NCI-H345 treated with DMSO at 0.1 percent for 48 hours (cell line): ENCODE measurements at regions not wholly inside any gene's neighbourhood (a gene's known extent, or its start where the extent isn't known, plus 50 kb on each side); places are given as distances from the start of the nearest gene placed in this dataset.

ENCODE experiments used
- DNase-seq: peaks from one replicate; lab custom pipeline; 2025; ENCODE audit not compliant: unreplicated experiment; lab: John Stamatoyannopoulos, UW

DNA sequence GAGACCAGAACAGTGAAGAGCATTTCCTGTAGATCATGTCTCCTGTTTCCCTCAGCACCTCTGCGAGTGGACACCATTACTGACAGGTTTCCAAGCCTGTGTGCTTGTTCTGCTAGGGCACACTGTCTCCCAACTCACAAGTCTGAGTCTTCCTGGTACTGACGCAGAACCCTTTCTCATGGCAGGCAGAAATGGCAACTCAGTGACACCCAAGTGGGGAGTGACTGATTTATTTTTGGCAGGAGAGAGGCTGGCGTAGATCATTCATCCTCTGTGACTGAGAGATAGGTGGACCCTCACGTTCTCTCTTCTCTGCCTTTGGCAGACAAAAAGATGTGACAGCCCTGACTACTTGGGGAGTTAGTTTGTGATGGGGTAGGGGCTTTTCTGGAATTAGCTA lies 183.4 kb downstream of the RFC3 start:
- DNase-seq: no peak

DNA sequence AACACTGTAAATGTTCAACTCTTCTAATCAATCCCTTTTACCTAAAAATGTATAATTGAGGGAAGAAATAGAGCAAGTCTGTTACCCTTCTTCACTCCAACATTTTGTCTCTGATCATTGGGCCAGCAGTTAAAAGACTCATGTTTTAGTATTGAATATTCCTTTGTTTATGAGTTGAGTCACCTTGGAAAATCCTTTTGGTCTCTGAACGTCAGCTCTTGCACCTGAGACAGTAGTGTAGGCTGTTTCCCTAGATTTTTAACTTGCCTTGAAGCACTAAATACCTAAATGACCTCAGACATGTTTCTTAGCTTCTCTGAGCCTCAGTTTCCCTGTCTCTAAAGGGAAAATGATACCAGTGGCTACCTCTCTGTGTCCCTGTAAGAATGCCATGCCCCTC lies 184.2 kb downstream of the RFC3 start:
- DNase-seq: no peak

DNA sequence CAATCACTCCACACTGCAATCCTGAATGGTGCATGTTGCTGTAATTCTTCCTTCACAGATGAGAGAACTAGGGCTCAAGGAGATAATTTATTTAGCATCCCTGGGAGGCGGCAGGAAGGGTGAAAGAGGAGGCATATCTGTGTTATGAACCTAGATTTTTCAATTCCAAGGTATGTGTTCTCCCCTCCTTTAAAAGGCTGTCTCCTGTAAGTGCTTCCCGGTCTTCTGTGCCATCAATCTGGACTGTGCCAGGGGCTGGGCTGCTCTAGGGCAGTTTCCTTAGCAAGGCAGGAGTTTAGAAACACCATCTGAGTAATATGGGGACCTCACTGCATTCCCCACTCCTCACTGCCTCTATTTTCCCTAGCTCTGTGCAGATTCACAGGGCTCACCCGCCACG lies 185.0 kb downstream of the RFC3 start:
- DNase-seq: no peak

DNA sequence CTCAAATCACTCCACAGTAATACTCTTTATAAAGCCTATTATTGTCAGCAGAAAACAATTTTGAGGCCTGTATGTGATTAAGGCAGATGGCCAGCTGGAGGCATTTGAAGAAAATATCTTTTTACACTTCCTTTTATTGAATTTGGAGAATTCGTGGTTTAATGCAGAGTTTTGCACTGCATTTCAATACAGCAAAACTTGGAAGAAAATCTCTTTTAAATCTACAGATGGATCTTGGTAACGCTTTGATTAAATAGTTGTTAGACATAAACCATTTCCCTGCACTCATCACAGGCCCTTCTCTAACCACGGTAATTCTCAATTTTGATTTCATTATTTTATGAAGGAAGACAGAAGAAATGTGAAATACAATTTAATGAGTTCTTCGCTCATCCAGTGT lies 185.7 kb downstream of the RFC3 start:
- no peak for DNase-seq

DNA sequence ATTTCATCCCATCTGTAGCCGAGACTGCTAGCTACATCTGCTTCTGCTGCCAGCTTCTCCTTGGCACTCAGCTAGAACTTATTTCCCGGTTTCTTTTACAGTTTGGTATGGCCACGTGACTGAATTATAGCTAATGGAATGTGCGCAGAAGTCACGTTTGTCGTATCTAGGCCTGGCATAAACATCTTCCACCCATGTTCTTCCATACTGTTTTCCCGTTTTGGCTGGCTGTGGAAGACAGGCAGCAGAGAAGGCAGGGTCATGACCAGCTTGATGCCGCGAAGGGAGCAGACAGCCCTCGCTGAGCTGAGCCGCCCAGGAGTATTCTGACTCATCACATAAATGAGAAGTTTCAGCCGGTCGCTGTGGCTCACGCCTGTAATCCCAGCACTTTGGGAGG lies 186.7 kb downstream of the RFC3 start:
- no peak for DNase-seq

DNA sequence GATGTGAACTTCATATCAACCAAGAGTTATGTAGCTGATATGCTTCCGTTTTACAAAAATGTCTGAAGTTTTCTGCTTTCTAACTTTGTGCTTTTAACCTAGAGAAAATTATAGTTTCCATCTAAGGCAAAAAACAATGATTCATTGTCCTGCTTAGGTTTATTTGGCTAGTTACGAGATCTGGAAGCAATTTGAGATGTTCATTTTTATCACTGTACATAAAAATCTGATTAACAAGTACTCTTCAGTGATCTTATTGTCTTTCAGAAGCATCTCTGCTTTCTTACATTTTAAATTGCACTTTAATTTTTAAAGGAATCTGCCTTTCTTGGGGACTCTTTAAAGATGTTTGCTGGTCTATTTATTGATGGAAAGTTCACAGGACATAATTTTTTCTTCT lies 188.1 kb downstream of the RFC3 start:
- no peak for DNase-seq

DNA sequence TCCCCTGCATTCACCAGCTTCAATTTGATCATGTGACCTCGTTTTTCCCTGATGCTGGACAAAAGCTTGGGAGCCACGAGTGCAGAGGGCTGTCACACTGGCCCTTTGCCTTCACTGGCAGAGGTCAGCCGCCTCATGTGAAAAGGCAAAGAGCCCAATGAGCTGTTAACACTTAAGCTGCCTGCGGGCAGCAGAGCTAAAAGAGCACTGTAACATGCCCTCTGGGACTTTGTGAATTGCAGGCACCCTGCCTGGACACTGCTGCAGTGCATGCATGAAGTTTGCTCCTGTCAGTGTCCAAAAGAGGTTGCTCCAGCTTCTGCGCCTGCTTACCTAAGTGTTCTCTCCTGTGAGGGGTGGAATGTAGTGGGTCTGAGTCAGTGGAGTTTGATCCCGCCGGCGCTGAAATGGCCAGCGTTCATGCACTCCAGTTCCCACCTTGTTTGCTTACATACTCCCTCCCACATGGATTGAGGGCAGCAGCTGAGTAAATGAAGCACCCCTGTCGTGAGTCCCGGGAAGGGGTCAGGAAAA lies 193.7 kb downstream of the RFC3 start:
- DNase-seq: peak; percentile 23

DNA sequence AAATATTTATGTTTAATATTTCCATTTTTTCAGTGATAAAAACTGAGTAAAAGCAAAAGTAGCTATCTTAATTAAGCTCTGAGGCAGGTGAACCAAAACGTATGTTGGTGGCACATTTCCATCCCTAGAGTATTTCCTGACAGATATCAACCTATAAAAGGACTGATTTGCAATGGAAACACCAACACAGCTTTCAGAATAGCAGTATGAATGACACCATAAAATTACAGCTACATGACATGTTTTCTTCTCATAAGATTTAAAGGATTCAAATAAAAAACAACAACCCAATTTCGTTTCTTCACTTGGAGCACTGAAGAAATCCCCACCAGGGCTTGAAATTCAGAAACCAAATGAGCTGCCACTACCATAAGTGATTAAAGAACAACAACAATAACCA lies 194.4 kb downstream of the RFC3 start:
- DNase-seq: no peak

DNA sequence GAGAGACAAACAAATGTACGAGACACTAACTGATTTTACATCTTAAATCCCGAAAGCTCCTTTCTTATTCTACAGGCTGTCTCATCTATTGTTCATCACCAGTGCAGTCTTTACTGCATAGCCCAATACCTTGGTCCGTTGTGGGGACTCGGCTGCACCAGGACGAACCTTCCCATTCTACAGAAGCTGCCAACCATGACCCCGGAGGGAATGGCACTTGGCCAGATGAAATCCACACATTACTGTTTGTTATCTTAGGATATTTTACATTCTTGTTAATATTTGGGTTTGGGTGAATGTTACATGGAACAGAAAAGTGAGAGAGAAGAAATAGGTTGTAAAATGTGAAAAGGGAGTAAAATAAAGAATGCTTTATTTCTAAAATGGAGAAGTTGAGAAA lies 195.1 kb downstream of the RFC3 start:
- no peak for DNase-seq

DNA sequence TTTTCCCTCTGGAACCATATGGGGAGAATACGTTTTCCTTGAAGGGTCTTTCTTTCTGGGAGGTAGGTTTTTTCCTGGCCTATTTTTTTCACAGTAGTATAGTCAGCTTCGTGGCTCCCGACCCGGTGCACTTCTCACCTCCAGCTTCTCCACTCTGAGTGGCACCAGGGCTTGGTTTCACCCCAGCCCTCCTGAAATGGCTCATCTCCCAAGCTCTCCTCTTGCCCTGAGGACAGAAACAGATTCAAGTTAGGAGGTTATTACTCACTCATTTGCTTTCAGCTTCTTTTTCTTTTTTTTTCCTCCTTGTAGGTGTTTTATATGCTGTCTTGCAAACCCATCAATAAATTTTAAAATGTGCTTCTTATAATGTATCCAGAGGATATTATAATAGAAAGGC lies 199.3 kb downstream of the RFC3 start:
- DNase-seq: no peak

DNA sequence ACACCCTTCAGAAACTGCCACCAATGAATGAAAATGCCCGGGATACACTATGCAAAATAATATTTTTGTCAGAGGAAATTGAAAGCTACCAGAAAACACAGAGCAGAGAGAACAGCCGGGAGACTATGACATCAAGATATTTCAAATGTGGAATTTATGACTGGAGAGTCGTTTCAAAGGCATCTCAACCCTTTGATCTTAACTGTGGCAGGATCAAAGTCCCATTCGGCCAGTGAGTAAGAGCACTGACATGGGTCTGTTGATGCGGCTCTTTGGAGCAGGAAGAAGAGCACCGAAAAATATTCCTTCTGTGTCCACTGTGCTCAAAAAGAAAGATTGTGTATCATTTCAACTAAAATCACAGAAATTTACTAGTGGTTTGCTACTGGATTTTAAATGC lies 201.9 kb downstream of the RFC3 start:
- DNase-seq: no peak

DNA sequence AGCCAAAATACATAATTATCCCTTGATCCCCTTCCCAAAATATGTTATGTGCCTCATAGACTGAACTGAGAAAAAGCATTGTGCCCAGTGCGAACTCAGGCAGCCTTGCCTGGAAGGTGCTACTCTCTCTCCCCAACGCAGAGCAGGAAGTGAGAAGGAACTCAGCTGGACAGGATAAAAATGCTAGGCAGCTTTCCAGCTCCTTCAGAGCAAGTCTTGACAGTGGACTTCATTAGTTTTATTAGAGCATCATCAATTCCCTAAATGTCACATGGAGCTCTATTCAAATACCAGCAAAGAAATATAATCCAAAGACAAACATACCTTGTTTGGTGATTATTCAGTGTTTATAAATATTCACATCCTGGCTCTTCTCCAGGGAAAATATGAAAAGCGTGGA lies 202.4 kb downstream of the RFC3 start:
- no peak for DNase-seq

DNA sequence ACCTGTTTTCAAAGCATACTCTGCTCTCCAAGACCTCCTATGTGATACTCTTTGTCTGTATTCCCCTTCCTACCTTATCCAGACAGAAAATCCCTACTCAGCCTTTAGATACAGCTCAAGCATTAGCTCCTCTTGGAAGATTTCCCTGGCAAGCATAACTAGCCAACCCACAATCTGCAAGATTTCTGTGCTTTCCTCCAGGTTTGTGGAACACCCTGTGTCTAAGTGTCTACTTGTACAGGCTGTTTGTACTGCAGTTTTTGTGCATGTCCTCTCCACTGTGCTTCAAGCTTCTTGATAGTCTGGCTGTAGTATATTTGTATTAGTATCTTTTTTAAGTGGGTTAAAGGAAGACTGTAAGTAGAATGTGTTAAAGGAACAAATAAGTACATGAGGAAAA lies 203.7 kb downstream of the RFC3 start:
- no peak for DNase-seq

DNA sequence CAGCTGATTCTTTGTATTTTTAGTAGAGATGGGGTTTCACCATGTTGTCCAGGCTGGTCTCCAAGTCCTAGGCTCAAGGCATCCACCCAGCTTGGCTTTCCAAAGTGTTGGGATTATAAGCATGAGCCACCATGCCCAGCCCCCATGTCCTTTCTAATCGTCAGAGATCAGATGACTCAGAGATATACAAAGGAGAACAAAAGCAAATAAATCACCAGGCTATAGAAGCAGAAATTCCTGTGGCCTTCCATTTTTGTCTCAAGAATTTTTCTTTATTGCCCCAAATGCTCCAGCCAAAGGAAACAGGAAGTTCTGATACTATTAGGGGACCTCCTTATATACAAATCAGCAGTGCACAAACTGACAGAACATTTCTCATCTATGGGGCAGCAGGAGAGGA lies 207.8 kb downstream of the RFC3 start:
- DNase-seq: no peak

DNA sequence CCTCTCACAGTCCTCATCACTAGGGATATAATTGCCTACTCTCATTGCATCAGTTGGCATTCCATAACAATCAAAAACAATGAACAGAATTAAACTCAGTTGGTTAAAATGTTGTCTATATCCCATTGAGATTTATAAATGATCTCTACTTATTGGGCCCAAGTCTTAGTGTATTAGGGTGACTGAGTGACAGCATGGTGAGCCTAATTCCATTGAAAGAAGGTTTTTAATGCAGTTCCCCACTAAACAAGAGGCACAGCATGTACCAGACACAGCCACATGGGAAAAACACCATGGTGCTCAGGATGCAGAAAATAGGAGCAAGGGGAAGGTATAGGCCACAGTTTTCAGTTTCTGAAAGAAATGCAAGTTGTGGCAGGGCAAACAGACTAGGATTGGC lies 208.4 kb downstream of the RFC3 start:
- DNase-seq: no peak

DNA sequence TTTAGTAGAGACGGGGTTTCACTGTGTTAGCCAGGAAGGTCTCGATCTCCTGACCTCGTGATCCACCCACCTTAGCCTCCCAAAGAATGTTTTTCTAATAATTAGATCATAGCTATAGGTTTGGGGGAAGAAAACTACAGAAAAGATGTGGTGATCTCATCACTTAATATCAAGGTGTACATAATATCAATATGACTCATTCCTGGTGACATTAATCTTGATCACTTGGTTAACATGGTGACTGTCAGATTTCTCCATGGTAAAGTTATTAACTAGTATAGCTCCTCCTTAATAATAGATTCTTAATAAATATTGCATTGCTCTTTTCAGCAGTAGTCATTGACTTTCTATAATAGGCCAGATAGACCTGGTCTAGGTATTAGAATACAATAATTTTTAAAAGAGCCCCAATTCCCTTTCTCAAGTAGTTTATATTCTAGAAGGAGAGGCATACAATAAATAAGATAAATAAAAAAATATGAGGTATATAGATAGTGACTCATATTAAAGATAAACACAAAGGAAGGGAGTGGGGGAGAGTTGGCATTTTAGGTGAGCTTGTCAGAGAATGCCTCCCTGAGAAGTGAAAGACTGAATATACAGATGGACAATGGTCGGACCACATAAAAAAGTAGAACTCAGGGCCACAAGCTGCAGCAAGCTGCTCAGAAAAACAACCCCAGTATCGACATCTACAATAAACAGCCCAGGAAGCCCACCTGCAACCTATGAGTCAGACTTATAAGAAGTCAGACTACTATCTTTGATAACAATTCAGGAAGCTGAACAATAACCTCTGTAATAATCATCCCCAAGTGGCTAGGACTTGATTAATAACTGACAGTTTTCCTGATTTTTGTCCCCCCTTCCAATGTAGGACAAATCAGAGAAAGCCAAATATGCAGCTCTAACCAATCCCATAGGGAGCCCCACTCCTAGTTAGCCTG lies 210.8 kb downstream of the RFC3 start:
- DNase-seq: no peak

DNA sequence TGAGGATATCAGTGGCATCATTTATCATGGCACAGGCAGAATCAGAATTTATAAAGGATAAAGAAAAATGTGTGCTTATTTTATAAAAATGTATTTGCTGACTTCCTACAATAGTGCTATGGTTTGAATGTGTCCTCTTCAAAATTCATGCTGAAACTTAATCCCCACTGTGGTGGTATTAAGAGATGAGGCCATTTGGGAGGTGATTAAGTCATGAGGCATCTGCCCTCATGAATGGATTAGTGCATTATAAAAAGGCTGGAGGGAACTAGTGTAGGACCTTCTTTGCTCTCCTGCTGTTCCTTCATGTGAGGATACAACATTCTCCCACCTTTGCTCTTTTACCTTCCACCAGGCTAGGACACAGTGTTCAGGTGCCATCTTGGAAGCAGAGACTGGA lies 212.8 kb downstream of the RFC3 start:
- no peak for DNase-seq

DNA sequence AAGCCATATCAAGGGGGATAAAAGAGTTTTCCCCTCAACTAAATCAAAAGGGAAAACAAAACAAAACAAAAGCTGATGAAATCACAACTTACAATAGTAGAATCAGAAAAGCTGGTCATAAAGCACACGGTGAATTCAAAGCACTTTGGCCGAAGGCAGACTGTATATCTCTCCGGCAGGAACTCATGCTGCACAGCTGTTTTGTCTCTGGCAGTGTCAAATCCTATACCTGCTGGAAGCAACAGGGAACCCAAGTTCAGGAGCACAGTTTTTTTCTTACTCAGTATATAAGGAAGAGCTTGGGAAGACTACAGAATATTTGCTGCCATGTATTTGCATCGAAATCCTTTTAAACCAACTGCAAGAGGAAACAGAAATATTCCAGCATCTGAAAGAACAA lies 213.7 kb downstream of the RFC3 start:
- DNase-seq: no peak

DNA sequence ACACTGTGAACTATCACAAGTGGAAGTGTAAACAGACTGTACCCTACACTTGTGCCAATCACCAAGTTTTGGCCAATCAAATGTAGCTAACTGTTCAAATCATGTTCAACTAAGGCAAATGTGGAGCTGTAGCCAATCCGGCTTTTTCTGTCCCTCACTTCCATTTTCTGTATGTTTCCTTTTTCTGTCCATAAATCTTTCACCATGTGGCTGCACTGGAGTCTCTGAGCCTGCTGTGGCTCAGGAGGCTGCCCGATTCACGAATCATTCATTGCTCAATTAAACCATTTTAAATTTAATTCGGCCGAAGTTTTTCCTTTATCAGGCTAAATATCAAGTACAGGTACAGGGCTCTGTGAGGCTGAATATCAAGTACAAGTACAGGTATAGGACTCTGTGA lies 216.5 kb downstream of the RFC3 start:
- no peak for DNase-seq

DNA sequence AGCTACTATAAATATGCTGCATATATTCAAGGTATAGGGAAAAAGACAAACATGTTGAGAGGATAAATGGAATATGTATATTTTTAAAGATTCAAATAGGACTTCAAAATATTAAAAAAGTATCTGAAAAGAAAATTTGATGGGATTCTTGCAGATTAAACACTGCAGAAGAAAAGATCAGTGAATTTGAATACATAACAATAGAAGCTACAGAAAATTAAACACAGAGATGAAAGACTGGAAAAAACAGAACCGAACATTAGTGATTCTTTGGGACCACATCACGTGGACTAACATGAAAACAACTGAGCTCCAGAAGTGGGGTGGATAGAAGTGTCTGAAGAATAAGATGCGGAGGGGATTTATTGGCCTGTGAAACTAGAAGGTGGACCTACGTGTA lies 217.2 kb downstream of the RFC3 start:
- no peak for DNase-seq

DNA sequence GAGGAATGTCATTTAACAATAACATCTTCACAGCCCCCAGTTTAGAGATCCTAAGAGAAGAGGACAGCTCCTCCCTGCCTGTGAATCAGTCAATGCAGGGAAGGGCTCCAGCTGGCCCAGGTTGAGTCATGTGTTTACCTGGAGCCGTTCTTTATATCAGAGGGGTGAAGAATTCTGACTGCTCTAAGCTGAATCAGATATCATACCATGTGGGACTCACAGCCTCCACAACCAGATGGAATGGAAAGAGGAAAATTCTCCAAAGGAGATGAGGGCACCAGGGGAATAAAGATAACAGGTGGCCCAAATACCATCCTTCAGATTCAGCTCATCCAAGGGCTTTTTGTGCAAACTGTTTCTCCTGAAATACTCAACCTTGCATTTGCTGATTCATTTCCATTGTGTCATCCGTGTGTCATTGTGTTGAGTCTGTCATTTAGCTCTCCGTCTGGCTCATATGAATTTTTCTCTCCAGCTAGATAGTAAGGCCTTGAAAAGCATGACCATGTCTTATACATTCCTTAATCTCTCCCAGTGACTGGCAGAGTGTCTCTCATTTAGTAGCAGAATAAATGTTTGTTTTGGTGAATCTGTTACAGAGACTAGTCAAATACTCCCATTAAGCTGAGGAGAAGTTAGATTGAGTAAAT lies 217.9 kb downstream of the RFC3 start:
- DNase-seq: no peak
